Renal pelvis (tissue), 1 donor: ENCODE measurements at regions not wholly inside any gene's neighbourhood (a gene's known extent, or its start where the extent isn't known, plus 50 kb on each side); places are given as distances from the start of the nearest gene placed in this dataset.
"Not testable (repeated sequence)": the region's sequence is repeated elsewhere in the genome, so short reads cannot be mapped to it uniquely, and the experiment has no call there.

Source experiments
- DNase-seq: peaks from one replicate; pipeline ENCODE4 v3.0.0-alpha.2; 2013

DNA sequence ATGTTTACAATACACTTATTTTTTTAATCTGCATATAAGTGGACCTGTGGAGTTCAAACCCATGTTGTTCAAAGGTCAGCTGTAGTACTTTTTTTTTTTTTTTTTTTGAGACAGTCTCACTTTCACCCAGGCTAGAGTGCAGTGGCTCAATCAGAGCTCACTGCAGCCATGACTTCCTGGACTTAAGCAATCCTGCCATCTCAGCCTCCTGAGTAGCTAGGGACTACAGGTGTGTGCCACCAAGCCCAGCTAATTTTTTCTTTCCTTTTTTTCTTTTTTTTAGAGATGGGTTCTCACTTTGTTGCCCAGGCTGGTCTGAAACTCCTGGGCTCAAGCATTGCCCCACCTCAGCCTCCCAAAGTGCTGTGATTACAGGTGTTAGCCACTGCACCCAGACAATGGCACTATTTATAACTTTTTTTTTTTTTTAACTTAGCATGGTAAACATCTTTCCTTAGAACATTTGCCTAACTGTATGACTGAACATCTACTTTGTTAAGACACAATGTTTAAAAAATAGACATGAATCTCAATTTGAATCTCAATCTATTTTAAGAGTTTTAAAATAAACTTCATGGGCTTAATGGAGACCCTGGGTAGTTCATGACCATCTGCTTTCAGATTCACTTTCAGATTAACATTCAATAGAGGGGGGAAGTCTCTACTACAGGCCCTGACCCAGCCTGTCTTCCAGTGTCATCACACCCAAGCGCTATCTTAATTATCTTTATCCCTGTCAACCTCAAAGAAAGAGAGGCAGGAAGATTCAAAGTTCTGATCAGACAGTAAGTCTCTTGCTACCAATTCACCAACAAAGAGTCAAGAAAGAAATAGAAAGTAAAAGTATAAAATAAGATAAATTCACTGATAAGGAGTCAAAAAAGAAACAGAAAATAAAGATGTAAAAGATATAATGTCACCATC is 97.7 kb upstream of the DOCK9 start:
- no peak for DNase-seq

DNA sequence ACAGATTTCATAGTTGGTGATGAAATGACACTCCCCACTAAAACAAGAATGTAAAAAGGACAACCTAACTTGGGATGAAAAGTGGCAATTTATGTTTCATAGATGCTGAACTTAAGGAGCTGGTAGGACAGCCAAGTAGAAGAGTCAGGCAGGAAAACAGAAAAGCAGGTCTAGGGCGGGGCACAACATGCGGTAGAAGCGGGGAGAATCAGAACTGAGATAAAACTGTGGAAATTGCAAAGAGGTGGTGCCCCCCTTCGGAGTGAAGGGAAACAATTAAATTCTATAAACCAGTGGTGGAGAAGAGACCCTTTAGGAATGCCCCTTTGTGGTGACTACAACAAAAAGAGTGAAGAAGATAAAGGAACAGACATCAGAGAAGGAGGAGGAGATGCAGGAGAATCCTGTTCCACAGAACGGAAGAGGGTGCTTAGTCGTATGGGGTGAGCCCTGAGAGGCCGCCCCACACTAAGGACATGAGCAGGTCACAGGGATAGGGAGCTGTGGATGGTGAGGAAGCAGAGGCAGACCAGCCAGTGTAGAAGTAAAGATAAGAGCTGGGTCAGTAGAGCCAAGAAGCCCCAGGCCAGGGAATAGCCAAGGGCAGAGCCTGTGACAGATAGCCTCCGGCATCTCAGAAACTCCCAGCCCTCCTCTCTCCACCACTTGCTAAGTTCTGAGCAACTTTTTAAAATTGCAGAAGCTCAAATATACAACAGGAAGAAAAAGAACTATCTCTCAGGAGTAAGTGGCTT is 100.3 kb upstream of the DOCK9 start:
- no peak for DNase-seq

DNA sequence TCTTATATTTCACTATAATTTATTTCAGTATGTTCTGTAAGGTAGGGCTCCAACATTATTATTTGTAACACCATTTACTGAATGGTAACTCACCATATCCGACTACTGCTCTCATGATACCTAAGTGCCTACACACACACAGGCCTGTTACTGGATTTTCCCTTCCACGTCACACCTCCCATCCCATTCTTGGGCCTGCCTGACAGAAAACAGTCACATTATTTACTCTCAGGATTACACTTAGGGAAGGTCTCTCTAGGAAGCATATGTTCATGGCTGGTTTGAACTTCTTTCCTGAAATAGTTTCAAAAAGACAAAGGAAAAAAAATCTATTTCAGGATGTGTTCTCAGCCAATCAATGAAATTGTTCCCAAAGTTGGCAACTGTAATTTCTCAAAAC is 102.3 kb upstream of the DOCK9 start:
- DNase-seq: no peak

DNA sequence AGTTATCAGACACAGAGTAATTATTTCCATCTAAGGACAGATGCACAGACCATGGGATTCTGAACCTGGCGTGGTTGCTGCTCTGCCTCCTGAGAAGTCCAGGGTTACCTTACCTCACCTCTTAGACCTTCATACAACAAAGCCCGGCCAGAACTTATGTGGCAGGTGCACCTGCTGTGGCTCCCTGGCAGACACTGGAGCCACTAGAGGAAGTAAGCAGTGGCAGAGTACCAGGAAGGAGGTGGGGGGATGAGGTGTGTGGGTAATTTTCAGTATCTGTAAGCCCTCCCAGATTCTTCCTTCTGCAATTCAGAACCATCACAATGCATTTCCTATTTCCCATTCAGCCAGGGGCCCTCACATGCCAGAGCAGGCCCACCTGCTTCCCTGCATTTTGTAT is 106.1 kb upstream of the DOCK9 start:
- no peak for DNase-seq

DNA sequence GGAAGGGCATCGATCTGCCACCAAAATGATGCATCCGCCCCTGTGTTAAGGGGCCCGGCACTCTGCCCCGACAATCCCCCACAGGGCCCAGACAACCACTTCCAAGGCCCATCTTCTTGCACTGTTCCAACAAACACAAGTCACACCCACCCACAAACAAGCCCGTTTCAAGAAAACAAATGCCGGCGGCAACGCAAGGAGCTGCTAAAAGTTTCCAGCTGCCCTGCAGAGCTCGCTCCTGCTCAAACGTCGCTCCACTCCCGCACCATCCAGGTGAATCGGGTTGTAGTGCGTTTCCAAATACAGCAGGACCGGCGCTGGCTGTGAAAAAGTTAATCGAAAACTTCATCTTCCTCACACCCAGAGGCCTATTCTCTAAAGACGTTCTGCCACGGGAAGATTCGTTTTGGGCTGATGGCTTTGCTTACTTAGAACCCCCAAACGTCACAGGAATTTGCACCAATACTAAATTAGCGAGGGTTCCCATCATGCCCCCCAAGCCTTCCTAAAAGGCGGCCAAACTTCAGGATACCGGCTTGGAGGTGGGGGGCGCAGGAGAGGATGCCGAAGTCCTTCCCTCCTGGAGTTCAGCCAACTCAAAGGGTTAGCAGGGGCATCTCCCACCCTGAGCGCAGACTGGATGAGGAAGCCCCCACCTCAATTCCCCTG is 107.4 kb upstream of the DOCK9 start:
- DNase-seq: no peak

DNA sequence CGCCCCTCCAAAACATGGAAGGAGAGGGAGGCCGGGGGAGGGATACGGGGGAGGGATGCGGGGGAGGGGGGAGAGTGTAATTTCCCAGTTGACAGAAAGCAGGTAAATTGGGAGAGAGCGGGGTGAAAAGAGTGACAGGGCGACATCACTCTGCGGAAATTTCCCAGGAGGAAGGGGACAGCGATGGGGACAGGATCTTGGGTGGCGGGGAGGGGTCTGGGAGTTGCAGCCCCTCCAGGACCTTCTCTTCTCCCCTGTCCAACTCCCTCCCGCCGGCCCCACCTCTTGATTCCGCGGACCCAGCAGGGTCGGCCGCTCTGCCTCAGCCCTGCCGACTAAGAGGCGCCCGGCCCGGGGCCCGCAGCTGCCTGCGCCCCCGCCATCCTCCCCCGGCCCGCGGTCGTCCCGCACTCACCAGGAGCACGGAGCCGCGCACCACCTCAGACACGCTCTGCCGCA is 108.0 kb upstream of the DOCK9 start:
- DNase-seq: no peak

DNA sequence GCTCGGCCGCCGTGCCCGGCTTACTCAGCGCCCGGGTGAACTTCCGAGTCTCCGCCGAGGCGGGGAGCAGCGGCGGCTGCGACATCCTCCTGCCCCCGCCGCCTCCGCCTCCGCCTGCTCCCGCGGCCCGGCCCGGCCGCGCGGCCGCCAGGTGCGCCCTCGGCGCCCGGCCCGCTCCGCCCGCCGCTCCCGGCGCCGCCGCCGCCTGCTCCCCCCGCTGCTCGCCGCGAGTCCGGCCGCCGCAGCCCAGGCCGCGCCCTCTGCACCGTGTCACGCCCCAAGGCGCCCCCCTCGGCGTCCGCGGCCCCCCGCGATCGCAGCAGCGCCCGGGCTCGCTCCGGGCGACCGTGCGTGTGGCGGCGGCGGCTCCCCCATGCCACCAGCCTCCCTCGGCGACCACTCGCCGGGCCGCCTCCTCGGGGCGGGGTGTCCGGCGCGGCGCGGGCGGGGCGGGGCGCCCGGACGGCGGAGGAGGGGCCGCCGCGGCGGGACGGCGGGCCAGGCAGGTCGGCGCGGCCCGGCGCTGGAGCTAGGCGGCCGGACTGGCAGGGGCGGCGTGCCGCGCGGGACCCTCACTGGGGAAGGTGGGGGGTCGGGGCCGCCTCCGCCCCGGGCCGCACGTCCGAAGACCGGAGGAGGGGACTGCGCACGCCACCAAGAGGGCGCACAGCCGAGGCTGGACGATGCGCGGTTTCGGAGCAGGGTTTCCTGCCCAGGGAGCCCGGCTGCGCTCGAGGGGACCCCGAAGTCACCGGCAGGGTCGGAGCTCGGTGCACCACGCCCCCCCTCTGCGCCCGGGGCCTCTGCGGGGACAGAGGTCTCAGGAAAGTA is 108.6 kb upstream of the DOCK9 start:
- no peak for DNase-seq

DNA sequence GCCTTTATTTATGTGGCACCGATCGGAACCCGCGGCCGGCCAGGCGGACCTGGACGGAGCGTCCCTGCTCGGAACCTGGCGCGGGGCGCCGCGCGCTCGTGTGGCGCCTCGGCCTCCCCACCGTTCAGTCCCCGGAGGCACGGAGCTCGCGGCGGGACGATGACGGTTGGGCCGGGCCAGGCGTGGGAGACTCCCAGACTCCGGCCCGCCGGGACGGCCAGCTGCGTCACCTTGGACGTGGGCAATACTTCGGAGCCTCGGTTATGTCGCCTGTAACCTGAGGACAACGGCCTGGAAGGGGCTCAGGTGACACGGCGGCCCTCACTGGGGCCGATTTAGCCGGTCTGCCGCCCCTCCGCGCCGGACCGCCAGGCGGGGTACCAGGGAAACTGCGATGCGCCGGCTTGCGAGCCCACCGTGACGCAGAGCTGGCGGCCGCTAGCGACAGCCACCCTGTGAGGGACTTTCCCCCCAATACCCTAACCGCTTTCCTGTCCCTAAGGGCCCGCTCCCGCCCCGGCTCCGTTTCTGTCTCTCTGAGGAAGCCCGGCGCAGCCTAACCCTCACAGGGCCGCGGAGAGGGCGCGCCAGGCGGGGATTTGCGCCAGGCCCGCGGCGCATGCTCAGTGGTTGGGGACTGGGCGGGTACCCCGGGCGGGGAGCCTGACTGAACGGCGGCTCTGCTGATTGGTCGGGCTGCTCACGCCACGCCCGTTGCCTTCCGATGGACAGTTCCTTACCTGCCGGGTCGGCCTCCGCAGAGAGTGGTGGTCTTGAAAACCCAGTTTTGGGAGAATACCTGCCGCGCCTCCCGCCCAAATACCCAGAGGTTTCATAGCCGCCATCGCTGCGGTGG is 109.5 kb upstream of the DOCK9 start:
- DNase-seq: peak; percentile 88

DNA sequence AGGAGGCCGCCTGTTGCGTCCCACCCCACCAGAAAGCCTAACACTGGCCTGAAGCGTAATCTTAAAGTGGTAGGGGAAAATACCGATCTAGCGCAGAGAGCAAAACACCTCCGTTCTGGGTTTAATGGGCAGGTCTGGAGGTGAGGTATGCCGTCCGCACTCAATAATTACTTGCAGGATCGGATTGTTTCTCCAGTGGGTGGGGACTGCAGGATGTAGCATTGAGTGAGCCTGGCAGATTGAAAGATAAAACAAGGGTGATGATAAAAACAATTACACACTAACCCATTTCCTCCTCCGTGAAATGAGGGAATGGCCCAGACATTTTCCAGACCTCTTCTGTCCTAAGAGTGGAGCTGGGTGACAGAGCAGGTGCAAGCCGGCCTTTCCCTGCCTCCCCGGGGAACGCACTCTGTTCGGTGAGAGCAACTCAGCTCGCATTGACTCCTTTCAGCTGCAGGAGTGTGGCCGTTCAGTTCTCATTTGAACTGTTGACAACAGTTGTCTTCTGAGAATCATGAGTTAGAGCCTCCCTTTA is 110.2 kb upstream of the DOCK9 start:
- no peak for DNase-seq

DNA sequence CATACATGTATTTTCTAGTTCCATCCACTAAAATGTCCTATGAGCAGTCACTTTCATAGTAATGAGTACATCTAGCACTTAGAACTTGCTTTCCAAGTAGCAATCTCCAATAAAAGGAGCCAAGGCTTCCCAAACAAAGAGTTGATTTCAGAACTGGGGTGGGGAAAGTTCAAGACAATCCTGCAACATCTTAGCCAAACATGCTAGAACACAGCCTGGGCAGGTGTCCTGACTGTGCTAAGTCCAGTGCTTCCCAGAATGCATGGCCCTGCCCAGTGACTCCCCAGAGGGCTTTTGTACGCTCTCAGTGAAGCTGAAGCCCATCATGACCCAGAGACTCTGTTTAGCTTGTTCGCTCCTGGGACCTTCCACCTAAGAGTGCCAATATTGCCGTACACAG is 106.7 kb upstream of the UBAC2 start:
- no peak for DNase-seq

DNA sequence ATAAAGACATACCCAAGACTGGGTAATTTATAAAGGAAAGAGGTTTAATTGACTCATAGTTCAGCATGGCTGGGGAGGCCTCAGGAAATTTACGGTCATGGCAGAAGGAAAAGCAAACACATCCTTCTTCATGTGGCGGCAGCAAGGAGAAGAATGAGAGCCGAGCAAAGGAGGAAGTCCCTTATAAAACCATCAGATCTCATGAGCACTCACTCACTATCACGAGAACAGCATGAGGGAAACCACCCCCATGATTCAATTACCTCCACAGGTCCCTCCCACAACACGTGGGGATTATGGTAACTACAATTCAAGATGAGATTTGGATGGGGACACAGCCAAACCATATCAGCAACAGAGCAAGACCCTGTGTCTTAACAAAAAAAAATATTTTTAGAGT is 98.8 kb upstream of the UBAC2 start:
- not testable (repeated sequence) for DNase-seq

DNA sequence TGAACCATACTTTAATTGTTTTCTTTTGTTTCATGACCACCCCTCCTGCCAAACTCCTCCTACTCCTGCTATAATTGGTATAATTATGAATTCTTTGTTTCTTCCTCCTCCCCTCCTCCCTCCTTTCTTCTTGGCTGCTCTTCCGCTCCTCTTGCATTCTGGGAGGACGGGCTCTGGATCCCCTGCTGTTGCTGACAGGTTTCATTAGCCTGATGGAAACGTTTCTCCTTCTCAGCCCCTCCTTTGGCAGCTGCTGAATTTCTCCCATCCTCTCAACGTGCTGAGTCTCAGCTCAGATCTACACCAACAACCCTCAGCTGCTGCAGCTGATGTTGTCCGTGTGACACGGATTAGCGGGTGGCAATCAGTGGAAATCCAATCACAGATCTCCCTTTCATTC is 97.1 kb upstream of the UBAC2 start:
- no peak for DNase-seq

DNA sequence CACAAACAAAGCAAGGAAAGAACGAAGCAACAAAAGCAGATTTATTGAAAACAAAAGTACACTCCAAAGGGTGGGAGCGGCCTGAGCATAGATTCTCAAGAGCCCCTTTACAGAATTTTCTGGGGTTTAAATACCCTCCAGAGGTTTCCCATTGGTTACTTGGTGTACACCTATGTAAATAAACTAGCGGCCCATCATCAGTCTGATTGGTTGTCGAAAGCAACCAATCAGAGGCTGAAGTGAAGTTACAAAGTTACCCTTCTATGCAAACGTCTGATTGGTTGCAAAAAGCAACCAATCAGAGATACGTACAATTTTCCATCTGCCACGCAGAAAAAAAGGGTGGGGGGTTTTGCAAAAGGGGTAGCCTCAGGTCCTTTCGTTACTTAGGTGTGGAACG is 96.3 kb upstream of the UBAC2 start:
- DNase-seq: no peak

DNA sequence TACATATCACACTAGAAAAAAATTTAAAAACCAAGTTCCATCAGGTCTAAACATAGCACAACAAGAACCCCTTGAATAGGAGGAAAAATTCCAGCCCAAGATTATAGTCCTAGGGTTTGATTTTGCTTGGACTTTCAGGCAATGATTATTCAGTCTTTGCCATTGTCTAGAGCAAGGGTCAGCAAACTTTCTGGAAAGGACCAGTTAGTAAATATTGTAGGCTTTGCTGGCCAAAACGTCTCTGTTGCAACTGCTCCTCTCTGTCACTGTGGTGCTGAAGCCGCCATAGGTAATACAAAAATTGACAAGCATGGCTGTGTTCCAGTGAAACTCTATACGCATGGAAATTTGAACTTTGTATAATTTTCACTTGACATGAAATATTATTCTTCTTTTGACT is 95.5 kb upstream of the UBAC2 start:
- no peak for DNase-seq

DNA sequence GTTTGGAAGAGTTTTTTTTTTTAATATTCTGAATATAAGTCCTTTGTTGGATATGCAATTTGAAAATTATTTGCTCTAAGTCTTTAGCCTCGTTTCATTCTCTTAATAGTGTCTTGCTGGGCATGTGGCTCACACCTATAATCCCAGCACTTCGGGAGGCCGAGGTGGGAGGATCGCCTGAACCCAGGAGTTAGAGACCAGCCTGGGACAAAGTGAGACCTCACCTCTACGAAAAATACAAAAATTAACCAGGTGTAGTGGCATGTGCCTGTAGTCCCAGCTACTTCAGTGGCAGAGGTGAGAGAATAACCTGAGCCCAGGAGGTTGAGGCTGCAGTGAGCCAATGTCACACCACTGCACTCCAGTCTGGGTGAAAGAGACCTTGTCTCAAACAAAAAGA is 87.3 kb upstream of the UBAC2 start:
- DNase-seq: no peak

DNA sequence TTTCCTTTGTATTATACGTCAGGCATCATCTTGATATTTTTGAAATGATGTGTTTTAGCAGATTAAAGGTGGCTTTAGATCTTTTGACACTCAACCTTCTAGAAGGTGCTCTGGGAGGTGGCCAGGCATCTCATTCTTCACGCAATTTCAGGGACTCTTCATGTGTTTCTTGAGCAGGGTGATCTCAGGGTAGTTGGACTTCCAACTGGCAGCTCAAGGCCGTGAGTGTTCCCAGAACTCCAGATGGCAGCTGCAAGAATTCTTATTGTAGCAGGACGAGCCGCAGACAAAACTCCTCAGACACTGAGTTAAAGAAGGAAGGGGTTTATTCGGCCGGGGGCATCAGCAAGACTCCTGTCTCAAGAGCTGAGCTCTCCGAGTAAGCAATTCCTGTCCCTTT is 82.5 kb upstream of the UBAC2 start:
- DNase-seq: no peak

DNA sequence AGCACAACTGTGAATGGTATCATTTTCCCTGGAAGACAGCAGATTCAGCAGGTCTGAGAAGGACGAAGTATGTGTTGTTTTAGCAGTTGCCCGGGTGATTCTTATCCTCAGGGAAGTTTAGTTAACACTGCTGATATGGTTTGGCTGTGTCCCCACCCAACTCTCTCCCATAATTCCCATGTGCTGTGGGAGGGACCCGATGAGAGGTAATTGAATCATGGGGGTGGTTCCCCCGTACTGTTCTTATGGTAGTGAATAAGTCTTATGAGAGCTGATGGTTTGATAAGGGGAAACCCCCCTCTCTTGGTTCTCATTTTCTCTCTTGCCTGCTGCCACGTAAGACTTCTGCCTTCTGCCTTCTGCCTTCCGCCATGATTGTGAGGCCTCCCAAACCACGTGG is 81.0 kb upstream of the UBAC2 start:
- DNase-seq: no peak

DNA sequence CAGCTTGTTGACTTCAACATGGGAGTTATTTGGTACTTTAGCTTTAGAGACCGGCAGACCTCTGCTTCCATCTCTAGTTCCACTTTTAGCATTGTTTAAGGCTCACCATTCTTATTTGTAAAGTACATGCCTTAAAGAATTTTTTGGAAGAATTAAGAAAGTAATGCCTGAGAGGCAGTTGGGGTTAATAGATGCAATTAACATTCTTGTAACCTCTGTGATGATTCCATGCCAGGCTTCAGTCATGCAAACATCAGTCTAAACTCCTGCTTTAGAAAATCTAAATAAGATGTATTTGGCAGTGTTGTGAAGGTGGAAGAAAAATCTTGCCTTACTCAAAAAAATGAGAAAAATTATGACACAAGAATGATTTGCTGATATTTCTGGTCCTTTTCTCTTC is 79.9 kb upstream of the UBAC2 start:
- DNase-seq: no peak

DNA sequence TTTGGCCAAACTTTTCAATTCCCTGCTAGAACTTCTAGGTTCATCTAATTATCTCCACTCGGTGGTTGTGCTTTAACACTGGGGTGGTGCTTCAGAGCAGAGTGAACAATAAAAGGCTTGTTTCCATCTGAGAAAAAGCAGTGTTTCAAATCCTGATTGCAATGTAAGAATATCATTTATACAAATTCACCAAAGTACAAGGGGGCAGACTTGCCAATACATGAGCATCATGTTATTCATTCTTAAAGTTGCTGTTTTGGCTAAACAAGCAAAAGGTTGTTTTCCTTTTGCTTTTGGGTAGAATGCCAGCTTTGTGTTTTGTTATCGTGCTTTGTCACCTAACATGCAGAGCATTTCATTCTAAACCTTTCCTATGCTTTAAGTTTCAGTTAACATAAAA is 78.5 kb upstream of the UBAC2 start:
- DNase-seq: no peak
